ENCODE measurements at regions not wholly inside any gene's neighbourhood (a gene's known extent, or its start where the extent isn't known, plus 50 kb on each side); places are given as distances from the start of the nearest gene placed in this dataset.

DNA sequence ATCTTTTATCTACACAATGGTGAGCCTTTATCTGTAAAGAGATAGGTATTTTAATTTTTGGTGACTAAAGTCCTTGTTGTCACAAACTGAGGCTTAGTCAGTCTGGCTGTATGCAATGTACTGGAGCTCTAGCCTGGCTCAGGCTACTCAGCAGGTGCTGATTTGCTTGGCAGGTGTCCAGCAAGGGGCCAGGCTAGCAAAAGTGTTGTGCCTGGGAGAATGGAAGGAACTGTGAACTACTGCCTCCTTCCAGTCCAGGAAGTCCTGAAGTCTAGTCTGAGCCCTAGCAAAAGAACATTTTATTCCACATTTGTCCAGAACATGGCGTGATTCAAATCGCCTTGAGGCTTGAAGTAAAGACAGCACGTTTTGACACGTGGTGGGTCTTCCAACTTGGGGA, 260.5 kb downstream of the CCDC85A start:
- DNase-seq (ENCODE audit: low spot score): no peak

DNA sequence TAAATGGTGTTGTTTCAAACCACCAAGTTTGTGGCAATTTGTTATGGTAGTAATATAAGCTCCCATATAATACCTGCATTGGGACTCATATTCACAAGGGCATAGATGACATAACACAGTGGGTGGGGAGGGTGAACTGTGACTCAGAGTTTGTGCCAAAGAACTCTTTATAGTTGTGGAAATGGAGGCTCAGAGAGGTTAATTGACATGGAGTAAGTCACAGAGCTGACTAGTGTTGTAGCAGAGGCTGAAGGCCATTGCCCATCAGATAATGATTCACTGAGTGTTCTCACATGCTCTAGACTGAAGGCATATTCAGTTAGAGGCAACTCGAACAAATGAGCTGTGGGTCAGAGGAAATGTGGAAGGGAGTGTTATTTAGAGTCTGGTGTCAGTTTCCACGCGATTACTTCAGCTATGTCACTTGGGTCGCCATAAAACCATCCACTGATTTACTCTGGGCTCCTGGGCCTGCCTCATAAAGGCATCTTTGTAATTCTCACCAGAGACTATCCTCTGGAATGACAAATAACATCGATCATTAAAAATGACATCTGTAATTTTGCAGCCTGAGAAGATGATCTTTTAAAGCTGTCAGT, 264.7 kb downstream of the CCDC85A start:
- DNase-seq (ENCODE audit: low spot score): no peak

DNA sequence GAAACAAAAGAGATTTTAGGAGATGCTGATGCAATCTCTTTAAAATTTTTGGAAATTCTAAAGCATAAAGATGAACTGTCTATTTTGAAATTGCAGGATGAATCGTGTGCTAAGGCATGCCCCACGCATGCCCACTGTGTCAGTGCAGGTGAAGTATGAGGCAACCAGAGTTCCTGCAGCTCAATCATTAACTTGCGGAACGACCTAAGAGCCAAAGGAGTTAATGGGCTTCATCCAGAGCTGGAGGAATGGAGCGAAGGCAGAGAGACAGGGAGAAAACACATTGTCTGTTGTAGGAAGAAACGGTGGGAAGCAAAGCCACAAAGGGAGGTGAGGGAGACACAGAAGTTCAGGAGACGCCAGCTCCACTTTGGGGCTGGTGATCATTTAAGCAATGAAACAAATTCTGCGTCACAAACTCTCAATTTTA, 265.2 kb downstream of the CCDC85A start:
- DNase-seq (ENCODE audit: low spot score): no peak

DNA sequence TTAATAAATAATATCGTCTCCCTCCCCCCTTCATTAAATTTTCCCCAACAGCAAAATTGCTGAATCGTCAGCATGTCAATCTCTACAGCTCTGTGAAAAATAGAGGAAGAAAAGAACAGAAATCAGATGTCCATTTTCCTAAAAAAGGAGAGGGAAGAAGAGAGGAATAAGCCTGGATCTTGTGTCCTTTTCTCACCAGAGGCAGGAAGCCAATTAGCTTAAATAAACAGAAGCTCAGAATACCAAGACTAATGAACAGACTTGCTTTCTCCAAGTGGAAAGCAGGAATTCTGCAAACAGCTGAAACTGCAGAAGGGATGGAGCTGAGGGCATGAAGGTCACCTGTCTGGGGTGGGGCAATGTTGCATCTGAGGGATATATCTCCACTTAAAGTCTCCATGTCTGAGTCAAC, 265.7 kb downstream of the CCDC85A start:
- DNase-seq (ENCODE audit: low spot score): no peak

DNA sequence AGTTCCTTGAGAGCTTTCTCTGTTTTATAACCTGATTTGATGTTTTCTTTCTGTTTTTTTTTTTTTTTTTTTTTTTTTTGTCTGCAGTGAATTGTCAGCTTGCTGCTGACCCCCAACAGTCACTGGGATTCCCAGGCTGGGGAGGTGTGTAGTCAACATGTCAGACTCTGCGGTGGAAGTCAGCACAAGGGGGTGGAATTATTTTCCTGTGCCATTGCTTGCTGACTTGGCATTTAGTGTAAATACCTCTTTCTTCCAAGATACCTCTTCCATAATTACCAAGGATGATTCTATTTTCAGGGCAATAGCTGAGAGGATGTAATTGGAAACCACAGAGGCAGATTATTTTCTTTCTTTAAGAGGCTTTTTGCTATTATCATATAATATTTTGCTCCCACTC, 266.3 kb downstream of the CCDC85A start:
- no peak for DNase-seq (ENCODE audit: low spot score)

DNA sequence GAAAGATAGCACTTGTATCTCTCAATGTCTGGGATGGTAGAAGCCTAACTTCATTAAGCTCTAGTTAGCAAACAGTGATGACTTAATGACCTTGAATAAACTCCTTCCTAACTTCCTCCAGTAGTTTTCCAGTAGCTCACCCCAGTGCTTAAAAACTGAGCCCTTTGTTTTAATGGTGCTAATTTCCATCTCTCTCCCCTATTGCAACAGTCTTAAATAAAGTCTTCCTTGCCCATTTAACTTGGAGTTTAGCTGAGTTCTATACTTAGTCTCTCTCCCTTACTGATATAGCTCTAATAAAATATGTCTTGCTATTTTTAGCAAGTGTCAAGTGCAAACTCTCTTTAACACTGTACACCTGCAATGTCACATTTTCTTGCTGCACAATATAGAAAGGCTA, 267.0 kb downstream of the CCDC85A start:
- no peak for DNase-seq (ENCODE audit: low spot score)

DNA sequence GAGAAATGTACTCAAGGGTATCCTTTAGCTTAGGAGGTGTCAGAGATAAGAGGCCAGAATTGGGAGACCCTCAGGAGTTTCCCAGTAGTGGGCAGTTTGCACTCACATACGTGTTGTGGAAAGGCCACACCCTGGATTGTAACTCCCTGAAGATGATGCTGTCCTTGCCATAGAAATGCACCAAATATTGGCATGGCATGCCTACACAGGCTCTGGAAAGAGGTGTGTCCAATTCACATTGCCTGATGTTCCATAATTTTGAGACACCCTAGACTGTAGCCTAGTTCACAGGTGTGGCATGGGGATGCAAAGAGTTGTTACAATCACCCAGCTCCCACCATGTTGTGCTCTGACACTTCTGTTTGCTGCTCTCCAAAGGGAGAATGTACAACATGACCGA, 271.9 kb downstream of the CCDC85A start:
- DNase-seq (ENCODE audit: low spot score): no peak

DNA sequence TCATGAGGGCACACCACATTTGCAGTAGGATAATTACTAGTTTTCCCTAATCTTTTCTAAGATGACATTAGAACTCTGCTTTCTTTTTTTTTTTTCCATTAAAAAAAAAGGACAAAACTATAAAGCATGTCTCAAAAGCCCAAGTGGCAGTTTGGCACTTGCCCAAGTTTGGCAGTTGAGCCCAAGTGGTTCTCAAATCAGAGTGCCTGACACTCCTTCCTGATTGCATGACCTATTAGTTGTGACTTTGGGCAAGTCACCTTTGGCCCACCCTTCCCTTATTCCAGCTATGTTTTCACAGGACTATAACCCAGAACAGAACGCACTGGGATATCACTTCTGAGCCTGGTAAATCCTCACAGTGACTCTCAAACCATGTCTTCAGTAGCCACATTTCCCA, 273.0 kb downstream of the CCDC85A start:
- DNase-seq (ENCODE audit: low spot score): no peak

DNA sequence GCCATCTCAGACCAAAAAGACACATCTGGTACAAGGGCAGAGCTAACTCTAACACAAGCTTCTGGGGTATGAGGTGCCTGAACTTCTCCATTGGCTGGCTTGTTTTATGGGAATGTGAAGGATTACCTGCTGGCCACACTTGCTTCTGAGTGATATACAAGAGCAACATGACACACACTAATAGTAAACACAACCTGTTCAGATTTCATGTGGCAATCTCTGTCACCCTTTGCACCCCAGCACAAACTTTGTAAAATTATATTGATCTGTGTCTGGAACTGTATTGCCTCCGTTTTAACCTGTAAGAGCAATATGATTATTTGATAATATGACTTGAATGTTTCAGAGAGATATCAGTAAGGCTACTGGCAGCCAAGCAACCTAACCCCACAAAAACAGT, 276.7 kb downstream of the CCDC85A start:
- no peak for DNase-seq (ENCODE audit: low spot score)

DNA sequence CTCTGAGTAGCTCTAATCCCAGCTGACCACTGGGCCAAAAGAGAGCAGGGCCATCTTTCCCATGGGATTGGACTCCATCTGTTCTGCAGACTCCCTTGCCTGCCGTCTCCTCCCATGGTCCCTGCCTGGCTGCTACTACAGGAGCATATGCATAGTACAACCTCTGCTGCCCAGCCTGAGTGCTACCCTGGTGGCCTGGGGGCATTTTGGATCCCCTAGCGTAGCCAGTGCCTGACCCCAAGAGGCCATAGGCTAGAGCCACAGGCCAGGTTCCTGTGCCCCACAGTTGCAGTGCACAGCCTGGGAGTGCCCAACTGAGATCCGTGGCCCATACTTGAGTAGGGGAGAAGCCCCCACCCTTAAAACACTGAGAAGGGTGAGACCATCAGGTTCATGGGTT, 280.3 kb downstream of the CCDC85A start:
- DNase-seq (ENCODE audit: low spot score): no peak

DNA sequence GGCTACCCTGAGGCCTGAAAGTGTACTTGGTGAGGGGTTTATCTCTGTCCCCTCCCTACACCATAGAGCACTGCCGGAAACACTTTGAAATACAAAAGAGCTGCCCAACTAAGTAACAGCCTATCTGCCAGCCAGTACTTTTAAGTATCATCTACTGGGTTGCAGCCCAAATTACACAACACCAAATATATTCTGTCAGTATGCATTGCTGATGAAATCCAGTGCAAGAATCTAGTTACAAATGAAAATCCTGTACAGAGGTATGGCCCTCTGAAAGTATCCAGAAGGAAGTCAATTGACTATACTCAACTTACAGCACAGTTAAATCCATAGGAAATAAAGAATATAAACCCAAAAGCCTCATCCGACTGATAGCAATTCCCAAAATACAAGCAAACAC, 280.8 kb downstream of the CCDC85A start:
- no peak for DNase-seq (ENCODE audit: low spot score)

DNA sequence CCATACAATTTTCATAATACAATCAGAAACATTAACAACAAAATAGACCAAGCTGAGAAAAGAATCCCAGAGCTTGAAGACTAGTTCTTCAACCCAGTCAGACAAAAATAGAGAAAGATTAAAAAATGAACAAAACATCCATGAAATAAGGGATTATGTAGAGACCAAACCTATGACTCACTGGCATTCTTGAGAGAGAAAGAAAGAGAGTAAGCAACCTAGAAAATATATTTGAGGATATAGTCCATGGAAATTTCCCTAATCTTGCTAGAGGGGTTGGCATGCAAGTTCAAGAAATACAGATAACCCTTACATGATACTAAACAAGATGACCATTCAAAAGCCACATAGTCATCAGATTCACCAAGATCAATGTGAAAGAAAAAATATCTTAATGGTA, 281.7 kb downstream of the CCDC85A start:
- DNase-seq (ENCODE audit: low spot score): no peak

DNA sequence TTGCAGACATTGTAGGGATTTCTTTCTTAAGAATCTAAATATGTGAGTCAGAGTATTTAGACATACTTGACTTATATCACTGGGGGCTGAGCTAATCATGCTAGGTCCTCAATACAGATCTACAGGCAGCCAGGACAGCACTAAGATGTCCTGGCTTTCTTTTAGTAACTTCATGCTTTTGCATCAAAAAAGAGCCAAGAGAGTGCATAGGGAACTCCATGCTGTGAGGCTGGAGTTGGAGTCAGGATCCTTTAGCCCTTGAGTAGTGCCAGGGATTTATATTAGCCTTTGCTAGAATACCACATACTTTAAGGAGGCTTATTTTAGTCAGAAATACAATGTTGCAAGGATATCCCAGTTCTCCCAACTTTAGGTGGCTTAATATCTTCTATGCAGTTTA, 289.7 kb downstream of the CCDC85A start:
- no peak for DNase-seq (ENCODE audit: low spot score)

DNA sequence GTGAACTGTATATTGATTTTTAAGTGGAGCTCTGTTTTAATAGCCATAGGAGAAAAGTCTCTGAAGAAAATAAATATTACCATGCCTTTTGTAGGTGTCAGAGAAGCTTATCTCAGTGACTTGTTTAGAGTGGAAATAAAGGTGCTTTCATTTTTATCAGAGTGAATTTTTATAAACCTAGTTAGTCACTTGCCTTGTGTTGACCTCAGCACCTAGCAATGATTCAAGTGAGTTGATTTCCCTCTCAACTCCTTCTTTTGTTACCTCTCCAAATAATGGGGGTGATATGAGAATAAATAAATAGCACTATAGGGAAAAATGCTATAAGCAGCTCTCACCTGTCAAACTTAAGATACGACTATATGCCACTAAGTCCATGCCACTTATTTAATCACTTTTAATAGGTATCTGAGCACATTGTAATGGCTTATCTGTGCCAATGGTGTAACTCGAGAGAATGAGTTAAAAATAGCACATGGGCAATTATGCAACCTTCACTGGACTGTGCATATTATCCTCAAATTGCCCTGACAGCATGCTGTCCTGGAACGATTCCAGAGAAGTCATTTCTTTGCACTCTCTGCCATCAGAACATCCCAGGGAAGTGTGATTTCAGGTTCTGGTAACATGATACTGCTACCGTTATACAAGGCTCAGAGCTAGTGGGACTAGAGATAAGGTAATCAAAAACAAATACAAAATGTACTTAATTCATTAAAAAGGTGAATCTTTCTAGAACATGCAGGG, 290.8 kb downstream of the CCDC85A start:
- DNase-seq (ENCODE audit: low spot score): peak; percentile 60

DNA sequence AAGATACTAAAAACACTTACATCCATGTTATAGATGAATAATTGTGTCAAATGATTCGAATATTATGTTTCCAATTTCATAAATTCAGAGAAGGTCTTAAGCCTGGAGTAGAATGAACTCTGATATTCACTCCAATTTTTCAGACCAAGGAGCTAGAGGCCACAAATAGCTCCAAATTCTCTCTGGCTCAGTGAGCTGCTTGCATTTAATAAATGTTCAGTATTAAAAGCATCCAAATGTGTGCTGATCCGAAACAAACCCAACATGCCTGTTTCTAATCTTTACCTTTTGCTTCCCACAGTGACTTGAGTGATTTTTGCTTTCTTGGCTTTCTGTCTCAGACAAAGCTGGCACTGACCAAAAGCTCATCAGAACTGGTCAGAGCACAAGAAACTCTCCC, 291.4 kb downstream of the CCDC85A start:
- DNase-seq (ENCODE audit: low spot score): no peak

DNA sequence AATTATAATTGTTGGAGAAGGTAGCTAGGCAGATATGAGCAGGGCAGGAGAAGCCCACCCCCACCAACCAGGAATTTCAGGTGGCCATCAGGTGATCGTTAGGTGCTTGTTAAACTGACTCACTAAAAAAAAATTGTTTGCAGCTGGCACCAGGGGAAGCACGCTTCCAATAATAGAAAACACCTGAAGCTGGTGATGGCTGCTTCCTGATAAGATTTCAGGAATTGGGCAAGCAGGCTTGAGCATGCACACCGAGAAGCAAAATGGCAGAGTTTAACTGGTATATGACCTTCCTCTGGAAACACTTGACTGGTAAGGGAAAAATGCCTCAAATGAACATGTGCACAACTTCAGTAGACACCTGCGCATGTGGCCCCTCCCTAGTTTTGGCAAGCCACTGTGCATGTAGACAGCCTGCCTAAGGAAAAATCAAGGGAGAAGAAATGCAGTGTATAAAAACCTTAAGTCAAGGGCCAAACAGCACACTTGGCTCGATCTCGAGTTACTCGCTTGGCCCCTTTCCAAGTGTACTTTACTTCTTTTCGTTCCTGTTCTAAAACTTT, 292.8 kb downstream of the CCDC85A start:
- DNase-seq (ENCODE audit: low spot score): no peak

DNA sequence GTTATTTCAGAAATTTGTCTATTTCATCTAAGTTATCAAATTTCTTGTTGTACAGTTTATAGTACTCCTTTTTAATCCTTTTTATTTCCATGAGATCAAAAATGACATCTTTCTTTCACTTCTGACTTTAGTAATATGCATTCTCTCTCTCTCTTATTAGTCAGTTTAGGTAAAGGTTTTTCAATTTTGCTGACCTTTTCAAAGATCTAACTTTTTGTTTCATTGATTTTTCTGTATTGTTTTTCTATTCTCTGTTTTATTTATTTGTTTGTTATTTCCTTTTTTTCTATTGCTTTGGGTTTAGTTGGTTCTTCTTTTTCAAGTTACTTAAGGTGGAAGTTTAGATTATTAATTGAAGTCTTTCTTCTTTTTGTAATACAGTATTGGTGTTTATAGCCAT, 294.2 kb downstream of the CCDC85A start:
- DNase-seq (ENCODE audit: low spot score): no peak

DNA sequence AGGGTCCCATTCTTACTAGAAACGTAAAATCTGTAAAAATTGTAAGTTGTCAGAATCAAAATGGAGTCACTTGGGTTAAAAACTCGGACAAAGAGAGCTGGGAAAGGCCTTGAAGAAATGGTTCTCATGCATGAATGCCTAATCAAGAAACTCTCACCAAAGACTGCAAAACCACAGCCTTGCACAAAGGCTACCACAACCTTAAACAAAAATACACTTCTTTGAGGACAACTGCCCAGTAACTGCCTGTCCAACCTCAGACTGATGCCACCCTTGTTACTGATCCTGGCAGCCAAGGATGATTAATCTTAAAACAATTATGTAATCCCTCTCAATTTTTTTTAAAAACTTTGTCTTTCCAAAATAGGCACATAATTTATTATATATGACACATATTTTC, 299.3 kb downstream of the CCDC85A start:
- DNase-seq (ENCODE audit: low spot score): no peak

DNA sequence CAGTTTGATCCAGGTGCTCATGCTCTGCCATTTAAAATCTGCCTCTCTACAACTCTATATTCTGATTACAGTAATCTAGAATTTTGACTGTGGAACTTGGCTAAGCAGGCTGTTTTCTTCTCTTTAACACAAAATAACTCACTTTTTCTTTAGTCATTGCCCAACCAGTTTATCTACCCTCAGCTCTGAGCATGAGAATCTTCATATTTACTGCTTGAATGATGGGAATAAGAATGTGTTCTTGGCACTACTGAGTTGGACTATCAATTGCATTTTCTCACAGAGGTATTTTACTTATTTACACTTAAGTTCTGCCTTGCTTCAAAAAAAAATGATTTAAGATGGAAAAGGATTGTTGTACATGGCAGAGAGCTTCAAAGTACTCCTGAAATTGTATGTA, 301.1 kb downstream of the CCDC85A start:
- no peak for DNase-seq (ENCODE audit: low spot score)

DNA sequence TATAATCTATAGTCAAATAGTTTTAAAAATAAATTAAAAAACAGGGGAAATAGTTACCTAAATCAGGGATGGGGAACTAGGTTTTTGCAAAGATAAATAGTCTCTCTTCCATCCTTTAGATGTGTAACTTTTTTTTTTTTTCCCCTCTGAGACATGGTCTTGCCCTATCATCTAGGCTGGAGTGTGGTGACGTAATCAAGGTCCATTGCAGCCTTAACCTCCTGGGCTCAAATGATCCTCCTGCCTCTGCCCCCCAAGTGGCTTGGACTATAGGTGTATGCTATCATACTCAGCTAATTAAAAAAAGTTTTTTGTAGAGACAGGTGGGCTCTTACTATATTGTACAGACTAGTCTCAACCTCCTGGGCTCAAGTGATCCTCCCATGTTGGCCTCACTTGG, 316.5 kb downstream of the CCDC85A start:
- DNase-seq (ENCODE audit: low spot score): no peak

DNA sequence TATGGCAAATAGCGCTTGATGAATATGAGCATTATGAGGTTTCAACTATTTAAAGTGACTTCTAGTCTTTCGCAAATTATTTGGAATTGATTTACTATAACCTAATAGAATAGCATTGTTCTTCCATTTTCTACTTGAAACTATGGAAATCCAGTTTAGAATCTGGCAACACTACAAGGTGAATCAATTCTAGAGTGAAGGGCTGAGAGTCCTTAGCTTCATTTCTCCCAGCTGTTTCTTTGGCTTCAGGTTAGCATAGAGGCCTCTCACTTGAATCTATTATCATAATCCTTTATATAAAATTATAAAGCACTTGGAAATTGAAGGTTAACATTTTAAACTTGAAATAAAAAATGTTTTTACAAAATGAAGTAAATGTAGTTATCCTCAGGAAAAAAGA, 318.8 kb downstream of the CCDC85A start:
- no peak for DNase-seq (ENCODE audit: low spot score)

DNA sequence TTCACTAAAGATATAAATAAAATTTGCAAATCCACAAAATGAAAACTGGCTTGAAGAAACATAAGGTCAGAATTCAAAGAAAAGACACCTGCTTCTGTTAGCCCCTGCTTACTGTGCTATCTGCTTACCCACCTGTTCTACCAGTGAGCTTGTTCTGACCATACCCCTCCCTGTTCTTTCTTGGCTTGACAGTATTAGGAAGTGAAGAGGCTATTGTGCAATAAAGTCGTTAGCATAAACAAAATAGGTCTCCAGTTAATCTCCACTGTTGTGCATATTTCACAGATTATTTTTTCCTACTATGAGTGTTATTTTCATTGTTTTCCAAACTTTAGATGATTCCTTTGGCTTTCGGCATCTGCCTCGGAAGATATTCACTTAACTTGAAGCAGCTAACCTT, 322.1 kb downstream of the CCDC85A start:
- no peak for DNase-seq (ENCODE audit: low spot score)

DNA sequence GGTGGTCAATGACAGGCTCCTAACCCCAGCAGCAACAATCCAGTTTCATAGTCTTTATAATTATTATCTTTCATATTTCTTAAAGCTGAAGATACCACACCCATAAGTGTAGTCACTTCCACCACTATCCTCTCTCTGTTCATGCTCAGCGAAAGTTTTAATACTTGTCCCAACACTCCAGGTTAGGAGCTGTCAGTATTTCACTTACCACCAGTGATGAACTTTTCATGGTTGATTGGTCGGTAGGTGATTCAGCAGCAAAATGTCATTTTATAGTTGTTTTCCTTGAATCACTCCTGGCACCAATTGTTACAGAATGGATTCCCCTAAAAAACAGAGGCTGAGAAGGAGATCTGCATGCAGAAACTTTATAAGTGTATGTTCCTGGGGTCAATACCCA, 324.9 kb downstream of the CCDC85A start:
- no peak for DNase-seq (ENCODE audit: low spot score)
